Smooth muscle cell (in vitro differentiated cells): ENCODE measurements at regions not wholly inside any gene's neighbourhood (a gene's known extent, or its start where the extent isn't known, plus 50 kb on each side); places are given as distances from the start of the nearest gene placed in this dataset.

Source experiments
- DNase-seq: peaks from one replicate; lab custom pipeline; 2025; ENCODE audit not compliant: unreplicated experiment; lab: John Stamatoyannopoulos, UW
- H2AFZ ChIP-seq: fragments of 200-600 bp; sonication (generic); 2 replicates; pipeline ENCODE4 v1.6.0; 2016; ENCODE audit warnings: antibody characterized with exemption, low read depth, mild to moderate bottlenecking
- H3F3A ChIP-seq: fragments of 200-600 bp; sonication (generic); 2 replicates; pipeline ENCODE4 v1.6.0; 2017; ENCODE audit warnings: antibody characterized with exemption, low read depth
- H3K27ac ChIP-seq: fragments of 200-600 bp; sonication (generic); 2 replicates; pipeline ENCODE4 v1.5.1; 2016; ENCODE audit warnings: low read depth, mild to moderate bottlenecking
- H3K27me3 ChIP-seq: fragments of 200-600 bp; sonication (generic); 2 replicates; pipeline ENCODE4 v1.6.1; 2016; ENCODE audit warnings: low read depth, mild to moderate bottlenecking
- H3K36me3 ChIP-seq: fragments of 200-600 bp; sonication (generic); 2 replicates; pipeline ENCODE4 v1.5.1; 2016; ENCODE audit warnings: low read depth
- H3K4me1 ChIP-seq: fragments of 200-600 bp; sonication (generic); 2 replicates; pipeline ENCODE4 v1.5.1; 2016; ENCODE audit warnings: low read depth
- H3K4me2 ChIP-seq: fragments of 200-600 bp; sonication (generic); 2 replicates; pipeline ENCODE4 v1.6.0; 2016; ENCODE audit warnings: mild to moderate bottlenecking
- H3K4me3 ChIP-seq: fragments of 200-600 bp; sonication (generic); 2 replicates; pipeline ENCODE4 v1.5.1; 2016; ENCODE audit warnings: mild to moderate bottlenecking
- H3K79me2 ChIP-seq: fragments of 200-600 bp; sonication (generic); 2 replicates; pipeline ENCODE4 v1.6.0; 2016; ENCODE audit warnings: low read depth, mild to moderate bottlenecking
- H3K9ac ChIP-seq: fragments of 200-600 bp; sonication (generic); 2 replicates; pipeline ENCODE4 v1.6.0; 2016; ENCODE audit warnings: low read depth
- H3K9me3 ChIP-seq: fragments of 200-600 bp; sonication (generic); replicated peaks from 2 replicates; pipeline ENCODE4 v1.5.1; 2016; ENCODE audit warnings: low read depth
- H4K20me1 ChIP-seq: fragments of 200-600 bp; sonication (generic); 2 replicates; pipeline ENCODE4 v1.6.0; 2016; ENCODE audit warnings: low read depth
- WGBS: methylation state at CpG from one replicate; pipeline ENCODE4 v1.1.7; 2016; ENCODE audit warnings: low lambda C conversion rate; 5-methylcytosine and 5-hydroxymethylcytosine counted together
- TF ChIP-seq, protein P1 (sequence below): fragments of 200-600 bp; sonication (generic); IDR thresholded peaks from 2 replicates; pipeline ENCODE4 v1.5.1; 2017; ENCODE audit warnings: borderline replicate concordance, mild to moderate bottlenecking, antibody characterized with exemption; ENCODE audit not compliant: insufficient read depth, poor library complexity, severe bottlenecking

DNA sequence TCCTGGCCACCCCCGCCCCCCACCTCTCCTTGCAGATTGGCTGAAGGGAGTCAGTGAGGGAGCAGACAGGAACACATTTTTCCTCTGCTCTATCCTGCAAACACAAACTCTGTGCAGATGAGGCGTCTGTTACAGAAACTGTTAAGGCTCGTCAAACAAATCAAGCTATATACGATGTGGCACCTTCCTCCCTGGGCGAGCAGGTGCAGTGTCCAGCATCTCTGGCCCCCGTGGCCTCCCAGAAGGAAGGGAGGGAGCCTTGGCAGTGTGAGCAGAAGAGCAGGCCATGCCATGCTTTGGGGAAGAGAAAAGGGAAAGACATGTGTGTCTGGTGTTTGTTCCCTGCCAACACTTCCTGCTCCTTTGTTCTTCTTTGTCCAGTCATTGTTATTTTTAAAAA lies 267.8 kb downstream of the UTP18 start:
- Histone ChIP-seq H3K36me3 (no peaks in the 10 kb centered on the region), H2AFZ (no peak overlapping the region), H3K9ac (no peak overlapping the region), H3K4me2 (no peak overlapping the region), H3K4me1 (no peaks in the 10 kb centered on the region), H3K9me3 (no peaks in the 10 kb centered on the region), H3K79me2 (no peaks in the 10 kb centered on the region), H3K27ac (no peak overlapping the region), H4K20me1 (no peaks in the 10 kb centered on the region), H3K27me3 (no peaks in the 10 kb centered on the region), H3F3A (no peaks in the 10 kb centered on the region), H3K4me3 (no peak overlapping the region)
- no peak for DNase-seq
- 86% methylated on average over 6 of the region's 6 CpGs for WGBS
- TF ChIP-seq, protein P1, sequence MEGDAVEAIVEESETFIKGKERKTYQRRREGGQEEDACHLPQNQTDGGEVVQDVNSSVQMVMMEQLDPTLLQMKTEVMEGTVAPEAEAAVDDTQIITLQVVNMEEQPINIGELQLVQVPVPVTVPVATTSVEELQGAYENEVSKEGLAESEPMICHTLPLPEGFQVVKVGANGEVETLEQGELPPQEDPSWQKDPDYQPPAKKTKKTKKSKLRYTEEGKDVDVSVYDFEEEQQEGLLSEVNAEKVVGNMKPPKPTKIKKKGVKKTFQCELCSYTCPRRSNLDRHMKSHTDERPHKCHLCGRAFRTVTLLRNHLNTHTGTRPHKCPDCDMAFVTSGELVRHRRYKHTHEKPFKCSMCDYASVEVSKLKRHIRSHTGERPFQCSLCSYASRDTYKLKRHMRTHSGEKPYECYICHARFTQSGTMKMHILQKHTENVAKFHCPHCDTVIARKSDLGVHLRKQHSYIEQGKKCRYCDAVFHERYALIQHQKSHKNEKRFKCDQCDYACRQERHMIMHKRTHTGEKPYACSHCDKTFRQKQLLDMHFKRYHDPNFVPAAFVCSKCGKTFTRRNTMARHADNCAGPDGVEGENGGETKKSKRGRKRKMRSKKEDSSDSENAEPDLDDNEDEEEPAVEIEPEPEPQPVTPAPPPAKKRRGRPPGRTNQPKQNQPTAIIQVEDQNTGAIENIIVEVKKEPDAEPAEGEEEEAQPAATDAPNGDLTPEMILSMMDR: no peak

DNA sequence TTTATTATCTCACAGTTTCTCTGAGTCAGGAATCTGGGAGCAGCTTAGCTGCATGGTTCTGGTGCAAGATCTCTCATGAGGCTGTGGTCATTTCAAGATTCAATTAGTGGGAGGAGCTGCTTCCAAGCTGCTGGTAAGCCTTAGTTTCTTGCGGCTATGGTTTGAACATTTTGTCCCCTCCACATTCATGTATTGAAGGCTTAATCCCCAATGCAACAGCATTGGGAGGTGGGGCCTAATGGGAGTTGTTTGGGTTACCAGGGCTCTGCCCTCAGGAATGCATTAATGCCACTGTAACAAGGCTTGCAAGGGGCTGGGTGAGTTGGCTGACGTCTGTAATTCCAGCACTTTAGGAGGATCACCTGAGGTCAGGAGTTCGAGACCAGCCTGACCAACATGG lies 272.9 kb downstream of the UTP18 start:
- no peak for DNase-seq
- no peaks in the 10 kb centered on the region for H3K79me2 ChIP-seq
- H3K4me1 ChIP-seq: no peaks in the 10 kb centered on the region
- H2AFZ ChIP-seq: no peak overlapping the region
- H3K27me3 ChIP-seq: no peaks in the 10 kb centered on the region
- no peak overlapping the region for H3K4me3 ChIP-seq
- no peak overlapping the region for H3K4me2 ChIP-seq
- no peaks in the 10 kb centered on the region for H3K36me3 ChIP-seq
- no peaks in the 10 kb centered on the region for H3K9me3 ChIP-seq
- no peak overlapping the region for H3K27ac ChIP-seq
- TF ChIP-seq, protein P1: no peak
- H3F3A ChIP-seq: no peaks in the 10 kb centered on the region
- H3K9ac ChIP-seq: no peak overlapping the region
- no peaks in the 10 kb centered on the region for H4K20me1 ChIP-seq
- 78% methylated on average over 3 of the region's 3 CpGs for WGBS

DNA sequence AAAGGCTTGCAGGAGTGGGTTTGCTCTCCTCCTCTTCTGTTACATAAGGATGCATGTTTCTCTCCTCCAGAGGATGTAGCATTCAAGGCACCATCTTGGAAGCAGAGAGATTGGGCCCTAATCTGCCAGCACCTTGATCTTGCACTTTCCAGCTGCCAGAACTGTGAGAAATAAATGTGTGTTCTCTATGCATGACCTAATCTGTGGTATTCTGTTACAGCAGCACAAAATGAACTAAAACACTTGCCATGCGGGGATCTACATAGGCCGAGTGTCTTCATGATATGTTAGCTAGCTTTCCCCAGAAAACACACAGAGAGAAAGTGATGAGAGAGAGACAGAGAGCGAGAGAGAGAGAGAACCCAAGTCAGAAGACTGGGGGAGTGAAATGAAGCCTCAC lies 273.5 kb downstream of the UTP18 start:
- Histone ChIP-seq H3K79me2 (no peaks in the 10 kb centered on the region), H3F3A (no peaks in the 10 kb centered on the region), H3K27ac (no peak overlapping the region), H3K36me3 (no peaks in the 10 kb centered on the region), H3K4me1 (no peaks in the 10 kb centered on the region), H3K27me3 (no peaks in the 10 kb centered on the region), H3K4me2 (no peak overlapping the region), H3K4me3 (no peak overlapping the region), H3K9me3 (no peaks in the 10 kb centered on the region), H4K20me1 (no peaks in the 10 kb centered on the region), H3K9ac (no peak overlapping the region), H2AFZ (no peak overlapping the region)
- TF ChIP-seq, protein P1: no peak
- WGBS: 86% methylated on average over 3 of the region's 3 CpGs
- no peak for DNase-seq

DNA sequence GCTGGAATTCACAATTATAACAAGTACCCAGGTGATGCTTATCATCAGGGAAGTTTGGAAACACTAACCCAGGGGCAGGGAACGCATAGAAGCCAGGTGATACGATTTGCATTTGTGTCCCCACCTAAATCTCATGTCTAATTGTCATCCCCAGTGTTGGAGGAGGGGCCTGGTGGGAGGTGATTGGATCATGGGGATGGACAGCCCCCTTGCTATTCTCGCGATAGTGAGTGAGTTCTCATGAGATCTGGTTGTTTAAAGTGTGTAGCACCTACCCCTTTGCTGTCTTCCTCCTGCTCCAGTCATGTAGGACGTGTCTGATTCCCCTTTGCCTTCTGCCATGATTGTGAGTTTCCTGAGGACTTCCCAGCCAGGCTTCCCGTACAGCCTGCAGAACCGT lies 276.3 kb downstream of the UTP18 start:
- H3K36me3 ChIP-seq: no peaks in the 10 kb centered on the region
- H2AFZ ChIP-seq: no peak overlapping the region
- WGBS: 88% methylated on average over 7 of the region's 7 CpGs
- no peaks in the 10 kb centered on the region for H3F3A ChIP-seq
- H4K20me1 ChIP-seq: no peaks in the 10 kb centered on the region
- H3K4me1 ChIP-seq: no peaks in the 10 kb centered on the region
- TF ChIP-seq, protein P1: no peak
- no peak overlapping the region for H3K27ac ChIP-seq
- no peak for DNase-seq
- H3K27me3 ChIP-seq: no peaks in the 10 kb centered on the region
- no peak overlapping the region for H3K4me2 ChIP-seq
- no peak overlapping the region for H3K4me3 ChIP-seq
- H3K9ac ChIP-seq: no peak overlapping the region
- no peaks in the 10 kb centered on the region for H3K9me3 ChIP-seq
- H3K79me2 ChIP-seq: no peaks in the 10 kb centered on the region
